Loucy (cell line): ENCODE measurements at regions not wholly inside any gene's neighbourhood (a gene's known extent, or its start where the extent isn't known, plus 50 kb on each side); places are given as distances from the start of the nearest gene placed in this dataset.

Source experiments
- EZH2phosphoT487 ChIP-seq: fragments of 200-600 bp; IDR thresholded peaks from 2 replicates; pipeline ENCODE4 v1.6.1; 2018; ENCODE audit warnings: antibody characterized with exemption, mild to moderate bottlenecking, moderate library complexity, borderline replicate concordance
- TF ChIP-seq, protein P1 (sequence below): fragments of 200-600 bp; sonication (generic); conservative IDR thresholded peaks from 2 replicates; pipeline ENCODE4 v1.5.1; 2014; ENCODE audit warnings: mild to moderate bottlenecking, antibody characterized with exemption, low read length

DNA sequence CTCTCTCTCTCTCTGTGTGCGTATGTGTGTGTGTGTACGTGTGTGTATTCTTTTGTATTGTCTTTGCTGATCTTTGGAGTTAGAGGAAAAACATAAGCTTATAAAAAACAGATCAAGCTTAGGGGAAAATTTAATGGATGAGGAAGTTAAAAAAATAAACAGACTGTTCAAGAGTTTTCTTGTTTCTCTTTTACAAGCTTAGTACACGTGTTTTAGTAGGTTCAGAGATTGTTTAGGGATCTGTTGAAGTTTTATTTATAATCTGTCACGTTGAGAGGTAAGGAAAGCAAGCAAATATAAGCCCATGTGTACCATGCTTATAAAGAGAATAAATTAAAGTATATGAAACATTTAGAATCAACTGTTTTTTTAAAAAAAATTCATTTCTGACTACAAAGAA lies 1470.3 kb upstream of the NUDT12 start:
- TF ChIP-seq, protein P1, sequence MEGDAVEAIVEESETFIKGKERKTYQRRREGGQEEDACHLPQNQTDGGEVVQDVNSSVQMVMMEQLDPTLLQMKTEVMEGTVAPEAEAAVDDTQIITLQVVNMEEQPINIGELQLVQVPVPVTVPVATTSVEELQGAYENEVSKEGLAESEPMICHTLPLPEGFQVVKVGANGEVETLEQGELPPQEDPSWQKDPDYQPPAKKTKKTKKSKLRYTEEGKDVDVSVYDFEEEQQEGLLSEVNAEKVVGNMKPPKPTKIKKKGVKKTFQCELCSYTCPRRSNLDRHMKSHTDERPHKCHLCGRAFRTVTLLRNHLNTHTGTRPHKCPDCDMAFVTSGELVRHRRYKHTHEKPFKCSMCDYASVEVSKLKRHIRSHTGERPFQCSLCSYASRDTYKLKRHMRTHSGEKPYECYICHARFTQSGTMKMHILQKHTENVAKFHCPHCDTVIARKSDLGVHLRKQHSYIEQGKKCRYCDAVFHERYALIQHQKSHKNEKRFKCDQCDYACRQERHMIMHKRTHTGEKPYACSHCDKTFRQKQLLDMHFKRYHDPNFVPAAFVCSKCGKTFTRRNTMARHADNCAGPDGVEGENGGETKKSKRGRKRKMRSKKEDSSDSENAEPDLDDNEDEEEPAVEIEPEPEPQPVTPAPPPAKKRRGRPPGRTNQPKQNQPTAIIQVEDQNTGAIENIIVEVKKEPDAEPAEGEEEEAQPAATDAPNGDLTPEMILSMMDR, result no peak
- TF ChIP-seq EZH2phosphoT487, result no peak
